Dedifferentiated amniotic fluid mesenchymal stem cell (primary cell): ENCODE measurements at regions not wholly inside any gene's neighbourhood (a gene's known extent, or its start where the extent isn't known, plus 50 kb on each side); places are given as distances from the start of the nearest gene placed in this dataset.
"Not testable (repeated sequence)": the region's sequence is repeated elsewhere in the genome, so short reads cannot be mapped to it uniquely, and the experiment has no call there.

ENCODE experiments used
- DNase-seq: peaks from one replicate; pipeline ENCODE4 v3.0.0-alpha.2; 2016; ENCODE audit errors: extremely low spot score

DNA sequence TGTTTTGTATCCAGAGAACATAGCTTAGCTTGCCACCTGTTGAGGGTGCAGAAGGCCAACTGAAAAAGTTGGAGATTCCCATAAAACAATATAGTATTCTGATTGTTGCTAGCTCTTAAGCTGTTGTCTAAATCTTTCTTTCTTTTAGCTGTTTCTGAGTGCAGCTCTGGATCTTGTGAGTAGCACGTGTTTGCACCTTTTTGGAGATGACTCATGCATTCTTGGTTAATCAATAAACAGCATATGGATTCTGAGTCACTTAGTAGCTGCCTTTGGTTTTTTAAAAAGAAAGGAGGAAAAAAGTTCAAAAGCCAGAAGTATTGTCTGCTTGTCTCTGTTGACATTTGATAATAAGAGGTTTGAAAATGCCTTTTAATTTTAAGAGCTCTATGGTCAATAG is 483.0 kb upstream of the FSIP2 start:
- no peak for DNase-seq

DNA sequence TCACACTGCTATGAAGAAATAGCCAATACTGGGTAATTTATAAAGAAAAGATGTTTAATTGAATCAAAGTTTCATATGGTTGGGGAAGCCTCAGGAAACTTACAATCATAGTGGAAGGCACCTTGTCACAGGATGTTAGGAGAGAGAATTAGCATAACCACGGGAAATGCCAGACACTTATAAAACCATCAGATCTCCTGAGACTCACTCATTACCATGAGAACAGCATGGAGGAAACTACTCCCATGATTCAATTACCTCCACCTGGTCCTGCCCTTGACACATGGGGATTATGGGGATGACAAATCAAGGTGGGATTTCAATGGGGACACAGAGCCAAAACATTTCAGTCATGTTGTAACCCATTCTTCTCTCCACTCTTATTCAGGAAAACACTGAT is 472.9 kb upstream of the FSIP2 start:
- DNase-seq = no peak

DNA sequence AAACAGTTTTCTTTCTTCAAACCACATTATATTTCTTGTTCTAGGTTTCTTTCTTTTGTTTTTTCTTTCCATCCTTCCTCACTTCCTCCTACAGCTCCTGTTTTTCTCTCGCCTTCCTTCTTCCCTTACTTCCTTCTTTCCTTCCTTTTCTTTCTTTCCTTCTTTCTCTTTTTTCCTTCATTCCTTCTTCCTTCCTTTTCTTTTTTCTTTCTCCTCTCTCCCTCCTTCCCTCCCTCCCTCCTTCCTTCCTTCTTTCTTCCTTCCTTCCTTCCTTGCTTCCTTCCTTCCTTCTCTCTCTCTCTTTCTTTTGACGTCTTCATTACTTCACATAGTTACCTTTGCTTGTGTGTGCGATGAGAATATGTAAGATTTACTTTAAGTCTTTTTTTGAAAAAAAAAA is 470.0 kb upstream of the FSIP2 start:
- DNase-seq = no peak

DNA sequence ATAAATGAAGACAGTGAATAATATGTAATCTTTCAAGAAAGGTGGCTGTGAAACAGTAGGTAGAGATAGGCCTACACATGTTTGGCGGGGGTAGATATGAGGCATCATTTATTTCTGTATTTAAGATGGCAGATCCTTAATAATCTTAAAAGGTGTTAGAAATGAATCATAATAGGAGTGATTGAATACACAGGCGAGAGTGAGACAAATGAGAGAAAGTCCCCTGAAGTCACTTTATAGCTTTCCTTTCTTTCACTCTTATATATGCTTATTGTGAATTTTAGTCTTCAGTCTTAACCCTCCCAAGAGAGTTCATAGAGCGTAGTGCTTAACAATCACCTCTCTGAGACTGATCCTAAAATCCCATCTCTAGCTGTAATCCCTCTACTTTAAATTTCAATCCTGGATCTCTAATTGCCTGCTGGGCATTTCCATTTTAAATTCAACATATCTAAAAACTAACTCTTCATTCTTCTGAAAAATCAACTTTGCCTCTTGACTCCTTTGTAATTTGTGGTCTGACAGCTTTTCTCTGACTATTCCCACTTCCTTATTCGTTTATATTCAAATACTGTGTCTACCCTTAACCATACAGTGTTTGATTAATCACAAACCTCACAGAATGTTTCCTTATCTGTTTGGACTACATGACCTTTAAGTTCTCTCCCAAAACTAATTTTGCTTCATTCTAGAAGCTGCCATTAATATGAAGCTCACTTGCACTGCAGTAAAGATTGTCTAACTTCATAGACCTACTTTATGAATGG is 463.7 kb upstream of the FSIP2 start:
- no peak for DNase-seq

DNA sequence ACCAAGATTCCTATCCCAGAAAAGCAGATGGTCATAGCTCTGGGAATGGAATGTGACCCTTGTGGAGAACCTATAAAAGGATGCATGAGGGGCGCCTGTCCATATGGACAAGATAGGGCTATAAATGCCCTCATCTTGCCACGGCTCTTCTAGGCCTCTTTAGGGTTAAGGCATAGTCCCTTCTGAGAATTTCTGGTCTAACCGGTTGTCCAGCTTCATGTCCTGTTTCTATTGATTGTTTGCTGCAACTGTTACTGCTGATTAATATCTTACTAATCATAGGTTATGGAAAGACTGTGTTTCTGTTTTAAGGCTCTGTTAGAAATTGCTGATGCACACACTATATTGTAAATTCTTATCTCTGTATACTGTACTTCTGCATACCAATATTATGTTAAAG is 462.6 kb upstream of the FSIP2 start:
- DNase-seq = not testable (repeated sequence)

DNA sequence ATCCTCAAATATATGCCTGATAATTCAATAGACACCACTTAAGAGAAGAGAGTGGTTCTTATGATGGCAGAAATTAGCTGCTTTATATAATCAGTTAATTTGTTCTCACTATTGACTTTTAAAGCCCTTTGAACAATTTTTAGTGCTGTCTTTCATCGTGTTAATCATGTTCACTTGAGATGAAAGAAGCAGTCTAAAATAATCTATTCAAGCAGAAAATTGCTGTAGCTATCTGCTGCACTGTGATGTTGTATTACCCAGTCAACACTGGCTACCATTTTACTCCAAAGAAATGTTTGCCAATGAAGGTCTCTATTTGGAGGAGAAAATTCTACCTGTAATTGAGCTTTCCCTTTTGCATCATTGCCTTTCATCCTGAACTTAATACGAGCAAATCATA is 459.8 kb upstream of the FSIP2 start:
- no peak for DNase-seq

DNA sequence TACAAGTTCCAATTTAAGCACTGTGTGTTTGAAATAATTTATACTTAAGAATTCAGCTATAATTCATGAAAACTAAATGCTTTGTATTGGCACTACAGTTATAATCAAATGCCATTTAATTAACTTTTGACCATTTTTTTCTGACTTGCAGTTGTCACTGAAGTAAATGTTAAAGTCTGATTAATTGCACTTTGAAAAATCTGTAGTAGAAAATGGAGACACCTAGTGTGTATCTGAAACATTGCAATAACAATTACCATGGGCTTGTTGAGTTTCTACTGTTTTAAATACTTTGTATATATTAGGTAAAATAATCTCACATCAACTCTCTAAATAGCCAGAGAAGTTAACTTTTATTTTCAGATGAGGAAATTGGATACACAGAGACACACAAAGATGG is 458.6 kb upstream of the FSIP2 start:
- peak; percentile 44 for DNase-seq

DNA sequence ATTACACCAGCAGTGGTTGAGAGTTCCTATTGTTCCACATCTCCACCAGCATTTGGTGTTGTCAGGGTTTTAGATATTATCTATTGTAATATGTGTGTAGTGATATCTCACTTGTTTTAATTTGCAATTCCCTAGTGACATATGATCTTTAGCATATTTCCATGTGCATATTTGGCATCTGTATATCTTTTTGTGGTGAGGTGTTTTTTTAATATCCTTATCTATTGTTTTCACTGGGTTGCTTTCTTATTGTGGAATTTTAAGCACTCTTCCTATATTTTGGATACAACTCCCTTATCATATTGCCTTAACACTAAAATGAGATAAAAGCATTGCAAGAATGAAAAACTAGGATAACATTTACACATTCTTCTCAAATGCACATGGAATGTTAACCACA is 453.9 kb upstream of the FSIP2 start:
- no peak for DNase-seq

DNA sequence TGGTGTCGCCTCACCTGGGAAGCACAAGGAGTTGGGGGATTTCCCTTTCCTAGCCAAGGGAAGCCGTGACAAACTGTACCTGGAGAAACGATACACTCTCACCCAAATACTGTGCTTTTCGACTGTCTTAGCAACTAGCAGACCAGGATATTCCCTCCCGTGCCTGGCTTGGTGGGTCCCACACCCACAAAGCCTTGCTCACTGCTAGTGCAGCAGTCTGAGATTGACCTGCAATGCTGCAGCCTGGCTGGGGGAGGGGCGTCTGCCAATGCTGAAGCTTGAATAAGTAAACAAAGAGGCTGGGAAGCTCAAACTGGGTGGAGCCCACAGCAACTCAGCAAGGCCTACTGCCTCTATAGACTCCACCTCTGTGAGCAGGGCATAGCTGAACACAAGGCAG is 448.6 kb upstream of the FSIP2 start:
- DNase-seq = not testable (repeated sequence)

DNA sequence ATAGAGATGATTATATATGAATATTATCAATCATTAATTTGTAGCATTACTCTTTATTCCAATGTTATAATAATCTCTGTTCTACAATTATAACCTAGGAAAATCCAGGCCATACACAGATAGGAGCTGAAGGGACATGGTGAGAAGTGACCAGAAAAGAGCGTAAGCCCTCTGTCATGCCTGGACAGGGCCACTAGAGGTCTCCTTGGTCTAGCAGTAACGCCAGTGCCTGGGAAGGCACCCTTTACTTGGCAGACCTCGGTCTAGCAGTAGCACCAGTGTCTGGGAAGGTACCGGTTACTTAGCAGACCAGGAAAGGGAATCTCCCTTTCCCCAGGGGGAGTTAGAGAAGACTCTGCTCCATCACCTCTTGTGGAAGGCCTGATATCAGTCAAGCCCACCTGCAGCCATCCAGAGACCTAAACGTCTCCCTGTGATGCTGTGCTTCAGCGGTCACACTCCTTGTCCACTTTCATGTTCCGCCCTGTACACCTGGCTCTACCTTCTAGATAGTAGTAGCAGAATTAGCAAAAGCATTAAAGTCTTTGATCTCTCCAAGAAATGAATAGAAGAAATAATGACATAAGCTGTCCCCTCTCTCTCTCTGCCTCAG is 447.5 kb upstream of the FSIP2 start:
- no peak for DNase-seq

DNA sequence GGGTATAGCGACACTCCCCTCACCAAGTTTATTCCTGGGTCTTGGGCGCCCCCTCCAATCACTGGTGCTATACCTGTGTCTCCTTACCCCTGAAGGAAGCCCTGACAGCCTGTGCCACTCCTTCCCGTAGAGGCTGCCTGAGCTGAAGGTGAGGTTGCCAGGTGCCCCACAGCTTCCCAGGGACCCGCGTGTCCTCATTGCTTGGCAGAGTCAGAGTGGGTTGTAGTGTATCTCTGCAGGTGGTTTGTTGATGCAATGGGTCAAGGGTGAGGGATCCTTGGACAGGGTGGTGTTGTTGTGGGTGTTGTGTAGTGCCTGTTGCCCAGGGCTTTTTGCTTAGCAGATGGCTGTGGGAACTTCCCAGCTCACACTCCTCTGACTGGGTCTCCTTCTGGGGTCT is 438.7 kb upstream of the FSIP2 start:
- DNase-seq = no peak

DNA sequence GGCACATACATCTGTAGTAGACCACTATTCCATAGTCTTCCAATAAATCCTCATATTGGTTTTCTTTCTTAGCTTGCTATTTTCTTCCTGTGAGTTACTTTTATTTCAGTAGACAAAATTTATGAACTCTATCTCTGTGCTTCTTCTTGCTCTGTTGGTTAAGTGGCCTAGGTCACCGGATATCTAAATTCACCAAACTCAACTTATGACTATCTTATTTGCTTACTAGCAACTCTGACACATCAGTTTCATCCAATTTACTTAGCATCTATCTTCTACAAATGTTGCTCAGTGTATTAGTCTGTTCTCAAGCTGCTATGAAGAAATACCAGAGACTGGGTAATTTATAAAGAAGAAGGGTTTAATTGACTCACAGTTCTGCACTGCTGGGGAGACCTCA is 432.5 kb upstream of the FSIP2 start:
- DNase-seq = no peak

DNA sequence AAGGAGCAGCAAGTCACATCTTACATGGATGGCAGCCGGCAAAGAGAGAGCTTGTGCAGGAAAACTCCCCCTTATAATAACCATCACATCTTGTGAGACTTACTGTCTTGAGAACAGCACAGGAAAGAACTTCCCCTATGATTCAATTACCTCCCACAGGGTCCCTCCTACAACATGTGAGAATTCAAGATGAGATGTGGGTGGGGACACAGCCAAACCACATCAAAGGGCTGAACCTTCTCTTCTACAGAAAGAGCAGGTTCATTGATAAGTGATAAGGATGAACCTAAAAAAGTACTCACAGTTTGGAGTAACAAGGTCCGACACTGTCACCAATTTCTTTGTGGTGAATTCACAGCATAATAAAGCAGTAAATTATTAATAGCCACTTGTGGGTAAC is 422.2 kb upstream of the FSIP2 start:
- no peak for DNase-seq

DNA sequence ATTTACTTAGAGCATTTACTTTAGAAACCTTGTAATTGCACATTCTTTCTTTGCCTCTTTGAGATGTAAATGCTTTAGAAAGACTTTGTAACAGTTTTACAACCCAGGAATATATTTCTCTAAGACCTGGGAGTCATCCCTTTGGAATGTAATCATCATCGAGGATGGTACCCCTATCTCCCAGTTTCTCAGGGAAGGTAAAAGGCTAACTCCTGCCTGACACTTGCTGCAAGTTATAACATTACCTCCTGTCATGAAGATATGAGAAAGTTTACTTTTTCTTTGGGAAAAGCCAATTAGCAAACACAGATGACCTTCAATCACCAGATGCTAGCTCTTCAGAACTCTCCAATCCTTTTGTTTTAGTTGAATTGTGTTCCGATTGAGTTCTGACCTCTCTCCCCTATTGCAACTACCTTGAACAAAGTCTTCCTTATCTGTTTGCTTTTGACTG is 420.3 kb upstream of the FSIP2 start:
- no peak for DNase-seq

DNA sequence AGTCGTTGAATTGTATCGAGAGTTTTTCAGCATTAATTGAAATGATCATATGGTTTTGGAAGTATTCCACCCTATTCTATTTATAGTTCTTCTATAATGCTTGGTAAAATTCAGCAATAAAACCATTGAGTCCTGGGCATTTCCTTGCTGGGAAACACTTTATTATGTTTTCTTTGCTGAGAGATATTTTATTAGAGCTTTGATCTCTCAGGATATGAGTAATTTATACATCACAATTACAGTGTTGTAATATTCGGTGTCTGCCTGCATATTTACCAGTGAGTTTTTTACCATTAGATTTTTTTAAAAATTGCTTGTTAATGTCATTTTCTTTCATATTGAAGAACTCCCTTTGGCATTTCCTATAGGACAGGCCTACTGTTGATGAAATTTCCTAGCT is 402.7 kb upstream of the FSIP2 start:
- no peak for DNase-seq

DNA sequence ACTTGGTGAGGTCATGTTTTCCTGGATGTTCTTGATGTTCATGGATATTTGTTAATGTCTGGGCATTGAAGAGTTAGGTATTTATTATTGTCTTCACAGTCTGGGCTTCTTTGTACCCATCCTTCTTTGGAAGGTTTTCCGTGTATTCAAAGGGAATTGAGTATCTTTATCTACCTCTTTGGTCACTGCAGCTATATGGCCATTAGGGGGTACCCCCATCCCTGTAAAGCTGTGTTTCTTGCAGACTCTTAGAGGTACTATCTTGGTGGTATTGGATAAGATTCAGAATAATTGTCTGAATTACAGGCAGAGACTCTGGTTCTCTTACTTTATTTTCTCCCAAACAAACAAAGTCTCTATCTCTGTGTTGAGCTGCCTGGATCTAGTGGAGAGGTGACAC is 401.6 kb upstream of the FSIP2 start:
- DNase-seq = no peak

DNA sequence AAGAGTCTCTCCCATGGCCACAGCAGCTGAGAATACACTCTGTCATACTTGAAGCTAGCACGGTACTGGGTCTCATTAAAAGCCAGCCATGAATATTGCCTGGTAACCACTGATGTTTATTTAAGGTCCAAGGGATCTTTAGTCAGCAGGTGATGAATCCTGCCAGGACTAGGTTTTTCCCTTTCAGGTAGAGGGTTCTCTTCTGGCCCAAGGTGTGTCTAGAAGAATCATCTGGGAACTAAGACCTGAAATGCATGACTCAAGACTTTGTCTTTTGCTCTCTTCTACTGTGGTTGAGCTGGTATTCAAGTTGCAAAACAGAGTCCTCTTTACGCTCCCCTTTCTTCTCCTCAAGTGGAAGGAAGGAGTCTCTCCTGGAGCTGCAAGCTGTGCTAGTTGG is 400.5 kb upstream of the FSIP2 start:
- no peak for DNase-seq

DNA sequence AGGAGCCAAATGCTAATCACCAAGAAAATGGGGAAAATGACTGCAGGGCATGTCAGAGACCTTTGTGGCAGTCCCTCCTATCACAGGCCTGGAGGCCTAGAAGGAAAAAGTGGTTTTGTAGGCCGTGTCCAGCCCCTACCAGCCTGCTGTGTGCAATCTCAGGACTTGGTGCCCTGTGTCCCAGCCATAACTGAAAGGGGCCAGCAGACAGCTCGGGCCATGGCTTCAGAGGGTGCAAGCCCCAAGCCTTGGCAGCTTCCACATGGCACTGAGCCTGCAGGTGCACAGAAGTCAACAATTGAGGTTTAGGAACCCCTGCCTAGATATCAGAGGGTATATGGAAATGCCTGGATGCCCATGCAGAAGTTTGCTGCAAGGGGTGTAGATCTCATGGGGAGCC is 391.2 kb upstream of the FSIP2 start:
- no peak for DNase-seq

DNA sequence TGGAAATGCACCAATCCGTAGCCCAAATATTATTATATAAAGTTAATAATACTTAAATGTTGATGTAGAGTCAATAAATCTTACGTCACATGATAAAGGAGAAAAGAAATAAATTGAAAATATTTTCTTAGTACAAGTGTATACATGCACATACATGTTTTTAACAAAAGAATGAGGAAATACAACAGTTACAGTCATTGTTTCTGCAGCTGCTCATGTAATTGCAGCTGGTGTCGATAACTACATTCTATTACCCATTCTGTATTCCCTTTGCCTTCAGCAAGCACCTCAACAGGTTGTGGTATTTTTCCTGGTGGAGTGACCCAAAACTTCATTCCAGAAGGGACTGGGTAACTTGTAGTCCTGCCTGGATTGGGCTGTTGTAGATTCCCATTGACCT is 377.8 kb upstream of the FSIP2 start:
- no peak for DNase-seq

DNA sequence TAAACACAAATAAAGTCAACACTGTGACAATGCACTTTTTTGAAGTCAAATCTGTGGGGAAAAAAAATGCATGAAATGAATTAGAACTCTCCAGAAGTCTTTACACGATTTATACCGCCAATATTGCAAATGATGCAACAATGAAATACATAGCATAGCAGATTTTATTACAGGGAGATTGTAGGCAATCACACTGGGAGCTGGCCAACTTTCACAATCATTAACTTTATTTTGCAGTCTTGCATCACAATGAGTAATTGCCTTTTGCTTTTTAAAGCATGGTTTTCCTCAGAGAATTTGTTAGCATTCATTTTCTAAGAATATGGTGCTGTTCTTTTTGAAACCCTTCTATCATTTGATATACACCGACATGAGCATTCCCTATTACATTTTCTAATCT is 366.4 kb upstream of the FSIP2 start:
- DNase-seq = peak; percentile 21

DNA sequence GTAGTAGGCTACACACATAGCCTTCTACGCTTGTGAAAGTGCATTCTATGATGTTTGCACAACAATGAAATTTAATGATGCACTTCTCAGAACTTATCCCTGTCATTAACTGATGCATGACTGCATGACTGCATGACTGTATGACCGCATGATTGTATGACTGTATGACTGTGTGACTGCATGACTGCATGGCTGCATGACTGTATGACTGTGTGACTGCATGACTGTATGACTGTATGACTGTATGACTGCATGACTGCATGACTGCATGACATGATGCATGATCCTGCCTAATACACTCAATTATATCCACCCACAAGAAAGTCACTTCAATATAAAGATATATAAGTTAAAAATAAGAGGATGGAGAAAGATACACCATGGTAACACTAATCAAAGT is 365.4 kb upstream of the FSIP2 start:
- DNase-seq = no peak

DNA sequence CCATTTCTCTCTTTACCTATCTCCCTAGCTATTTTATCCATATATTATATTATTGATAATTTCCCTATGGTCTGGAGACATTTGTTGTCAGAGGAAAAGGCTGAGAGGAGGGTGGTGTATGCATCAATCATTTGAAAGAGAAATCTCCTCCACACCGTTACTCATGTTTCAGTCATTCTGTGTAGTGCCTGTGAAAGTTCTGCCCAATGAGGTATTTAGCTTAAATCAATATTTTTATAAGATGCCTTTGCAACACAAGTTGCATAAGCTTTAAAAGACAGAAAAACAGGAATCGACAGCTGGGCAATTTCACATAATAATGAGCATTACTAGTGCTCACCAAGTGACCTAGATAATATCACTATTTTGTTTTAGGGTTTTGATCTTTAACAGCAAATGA is 363.7 kb upstream of the FSIP2 start:
- DNase-seq = no peak

DNA sequence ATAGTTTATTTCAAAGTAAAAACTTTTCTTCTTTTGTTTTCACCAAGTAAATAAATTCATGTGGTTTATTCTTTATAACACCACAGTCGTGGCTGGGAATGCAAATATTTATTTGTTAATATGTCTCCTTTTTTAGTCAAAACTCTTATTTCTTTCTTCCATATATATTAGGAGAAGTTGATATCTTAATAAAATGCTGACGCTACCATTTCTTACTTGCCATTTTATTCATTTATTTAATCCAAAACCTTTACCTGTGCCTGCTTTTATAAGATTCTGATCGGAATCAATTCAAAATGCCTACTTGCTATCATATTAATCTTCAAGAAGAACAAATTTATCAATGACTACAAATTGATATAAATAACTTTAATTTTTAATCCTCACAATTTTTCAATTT is 362.9 kb upstream of the FSIP2 start:
- no peak for DNase-seq

DNA sequence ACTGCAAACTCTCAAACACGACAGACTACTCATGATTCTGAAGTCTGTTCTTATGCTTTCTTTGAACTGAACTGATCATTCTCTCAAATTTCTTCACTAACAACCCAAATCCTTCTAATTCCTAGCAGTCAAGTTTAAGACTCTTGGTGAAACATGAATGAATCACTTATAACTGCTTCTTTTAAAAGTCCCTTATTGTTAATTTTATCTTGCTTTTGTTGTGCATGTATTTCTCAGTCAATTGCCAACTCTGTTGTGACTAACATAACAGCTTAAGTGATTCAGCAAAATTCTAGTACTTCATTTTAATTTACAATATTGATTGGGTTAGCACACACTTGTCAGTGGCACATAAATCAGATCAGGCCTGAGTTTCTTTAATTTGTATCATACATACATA is 357.0 kb upstream of the FSIP2 start:
- no peak for DNase-seq
